ENCODE measurements at regions not wholly inside any gene's neighbourhood (a gene's known extent, or its start where the extent isn't known, plus 50 kb on each side); places are given as distances from the start of the nearest gene placed in this dataset.

DNA sequence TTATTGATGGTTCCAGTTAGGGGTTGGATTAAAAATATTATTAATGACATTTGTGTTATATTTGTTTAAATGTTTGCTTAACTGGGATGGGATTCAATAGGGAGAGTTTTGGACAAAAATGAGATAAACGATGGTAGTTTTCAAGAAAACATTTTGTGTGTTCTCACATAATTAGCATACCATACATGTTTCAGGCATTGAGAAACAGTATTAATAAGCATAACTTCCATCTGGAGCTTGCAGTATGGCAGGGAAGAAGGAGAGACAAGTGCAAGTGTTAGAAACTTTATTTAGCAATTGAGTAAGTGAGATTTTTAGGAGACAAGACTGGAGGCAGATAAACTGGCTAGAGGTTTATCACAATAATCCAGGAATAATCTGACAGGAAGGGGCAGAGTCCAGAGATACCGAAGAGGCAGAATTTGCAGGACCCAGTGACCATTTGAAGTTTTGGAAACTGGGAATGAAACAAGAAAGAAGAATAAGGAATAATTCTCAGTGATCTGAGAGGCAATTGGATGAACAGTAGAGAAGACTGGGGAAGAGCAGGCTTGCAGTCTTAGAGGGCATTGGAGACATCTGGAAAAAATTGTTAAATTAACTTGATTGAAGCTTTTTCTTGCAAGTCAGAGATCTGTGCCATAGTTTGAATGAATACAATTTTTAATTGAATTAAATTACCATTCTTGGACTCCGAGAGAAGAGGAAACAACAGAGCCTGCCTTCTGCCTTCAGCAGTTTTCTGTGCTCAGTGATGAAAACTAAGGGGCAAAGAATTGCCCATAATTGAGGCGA lies 73.0 kb upstream of the PTCHD4 start:
- Mint-ChIP-seq H3K27me3 (no peaks in the 10 kb centered on the region), H3K9me3 (ENCODE audit: low read depth) (no peaks in the 10 kb centered on the region), H3K4me1 (no peaks in the 10 kb centered on the region), H3K36me3 (ENCODE audit: low read depth) (no peaks in the 10 kb centered on the region), H3K27ac (no peak overlapping the region), H3K4me3 (no peak overlapping the region)
- ATAC-seq (no peak), DNase-seq (no peak)
- CTCF ChIA-PET, result no interaction called here
- intact Hi-C loops (cut with DNase I, micrococcal nuclease), result no loop called here
- POLR2A ChIA-PET, result no interaction called here

- H3K27me3 Mint-ChIP-seq, result no peaks in the 10 kb centered on the region
- ATAC-seq, result no peak
- intact Hi-C loops (cut with DNase I, micrococcal nuclease), result no loop called here
- no peak for DNase-seq
- CTCF ChIA-PET, result no interaction called here
- no peaks in the 10 kb centered on the region for H3K36me3 Mint-ChIP-seq (ENCODE audit: low read depth)
- no peak overlapping the region for H3K27ac Mint-ChIP-seq
- POLR2A ChIA-PET, result no interaction called here
- H3K4me1 Mint-ChIP-seq, result no peaks in the 10 kb centered on the region
- H3K4me3 Mint-ChIP-seq, result no peak overlapping the region
- no peaks in the 10 kb centered on the region for H3K9me3 Mint-ChIP-seq (ENCODE audit: low read depth)
Measured at GRCh38 chr6:48183178-48183577, 72.2 kb upstream of the PTCHD4 start.

GRCh38 chr6:48178700-48179099 lies 67.7 kb upstream of the PTCHD4 start:
- Mint-ChIP-seq H3K4me1 (no peaks in the 10 kb centered on the region), H3K27me3 (no peaks in the 10 kb centered on the region), H3K4me3 (no peak overlapping the region), H3K9me3 (ENCODE audit: low read depth) (no peaks in the 10 kb centered on the region), H3K27ac (no peak overlapping the region), H3K36me3 (ENCODE audit: low read depth) (no peaks in the 10 kb centered on the region)
- CTCF ChIA-PET, result interaction anchor here (0.7 kb wide), 1 partner anchor 590 kb away, joined by 3 read pairs; no protein-coding TSS in a partner anchor
- intact Hi-C loops (cut with DNase I, micrococcal nuclease), result no loop called here
- ATAC-seq (no peak), DNase-seq (no peak)
- POLR2A ChIA-PET, result no interaction called here

GRCh38 chr6:48177786-48178185 lies 66.8 kb upstream of the PTCHD4 start:
- ATAC-seq, result no peak
- Mint-ChIP-seq H3K9me3 (ENCODE audit: low read depth) (no peaks in the 10 kb centered on the region), H3K4me3 (no peak overlapping the region), H3K4me1 (no peaks in the 10 kb centered on the region), H3K27ac (no peak overlapping the region), H3K27me3 (no peaks in the 10 kb centered on the region), H3K36me3 (ENCODE audit: low read depth) (no peaks in the 10 kb centered on the region)
- no peak for DNase-seq
- POLR2A ChIA-PET, result no interaction called here
- CTCF ChIA-PET, result no interaction called here
- intact Hi-C loops (cut with DNase I, micrococcal nuclease), result no loop called here

GRCh38 chr6:48176645-48177308 lies 65.8 kb upstream of the PTCHD4 start:
- Mint-ChIP-seq H3K4me3 (no peak overlapping the region), H3K27ac (no peak overlapping the region), H3K36me3 (ENCODE audit: low read depth) (no peaks in the 10 kb centered on the region), H3K9me3 (ENCODE audit: low read depth) (no peaks in the 10 kb centered on the region), H3K4me1 (no peaks in the 10 kb centered on the region), H3K27me3 (no peaks in the 10 kb centered on the region)
- intact Hi-C loops (cut with DNase I, micrococcal nuclease), result no loop called here
- POLR2A ChIA-PET, result no interaction called here
- no peak for ATAC-seq
- no peak for DNase-seq
- CTCF ChIA-PET, result no interaction called here

- Mint-ChIP-seq H3K9me3 (ENCODE audit: low read depth) (no peaks in the 10 kb centered on the region), H3K27ac (no peak overlapping the region), H3K36me3 (ENCODE audit: low read depth) (no peaks in the 10 kb centered on the region), H3K4me3 (no peak overlapping the region), H3K4me1 (no peaks in the 10 kb centered on the region), H3K27me3 (no peaks in the 10 kb centered on the region)
- ATAC-seq (no peak), DNase-seq (no peak)
- intact Hi-C loops (cut with DNase I, micrococcal nuclease), result no loop called here
- POLR2A ChIA-PET, result no interaction called here
- CTCF ChIA-PET, result no interaction called here
Measured at GRCh38 chr6:48169635-48170034, 58.6 kb upstream of the PTCHD4 start.

Measured in activated CD4-positive, alpha-beta T cell treated with anti-CD3 and anti-CD28 coated beads for 36 hours (primary cell).